K562 (cell line): ENCODE measurements at regions not wholly inside any gene's neighbourhood (a gene's known extent, or its start where the extent isn't known, plus 50 kb on each side); places are given as distances from the start of the nearest gene placed in this dataset.

Source experiments
- ATAC-seq: fragments of 200-7000 bp; cut with Tn5 transposase; 3 replicates; pipeline ENCODE4 v1.9.1; 2020; ENCODE audit warnings: moderate library complexity
- BruUV-seq: library from RNA; stranded (reverse); fragments of 400-500 nt; replicated peaks from 2 replicates; lab custom pipeline; 2021; lab: Mats Ljungman, UMichigan
- CTCF ChIA-PET: fragments of 300-600 bp; formaldehyde crosslinking; extraction: SDS; loops from one replicate; lab custom pipeline; 2021; ENCODE audit warnings: low intra/inter-chr PET ratio; lab: Yijun Ruan, JAX
- POLR2A ChIA-PET: fragments of 300-600, 350-650 bp; sonication (Branson Sonifier 250); formaldehyde crosslinking; extraction: SDS; loops from one replicate; lab custom pipeline; 2021; ENCODE audit warnings: antibody characterized with exemption, inconsistent platforms; lab: Yijun Ruan, JAX
- DNase-seq, 4 experiments: peaks; one replicate each; pipeline versions ENCODE4 v3.0.0 to v3.0.0-alpha.2; 2011 to 2018; ENCODE audit warnings: low spot score in 3 of 4, mixed read lengths in 3 of 4; ENCODE audit errors: extremely low read depth in 1 of 4
- FAIRE-seq: peaks from 2 replicates; lab custom pipeline; 2011; peaks lifted over from hg19 to GRCh38; lab: Jason Lieb, UNC
- H2AFZ ChIP-seq: 2 replicates; pipeline ENCODE4 v1.6.0; 2011; ENCODE audit warnings: low read depth, low read length, control low read depth, inconsistent platforms
- H3K27ac ChIP-seq: fragments of 200-600 bp; 3 replicates; pipeline ENCODE4 v1.8.0; 2011; ENCODE audit warnings: low read depth, mild to moderate bottlenecking, control low read depth, inconsistent platforms, low read length, moderate library complexity, mixed read lengths; ENCODE audit errors: extremely low read depth
- H3K27me3 ChIP-seq, 2 experiments: fragments of 300-600 bp in 1 of 2; 2 replicates in 1 of 2; 3 replicates in 1 of 2; pipeline versions ENCODE4 v1.6.0 to v1.8.0; 2011; ENCODE audit warnings: inconsistent platforms in 2 of 2, low read length in 2 of 2, mild to moderate bottlenecking in 1 of 2, mixed read lengths in 1 of 2, moderate library complexity in 1 of 2; ENCODE audit not compliant: control insufficient read depth in 2 of 2, insufficient read depth in 2 of 2
- H3K36me3 ChIP-seq: fragments of 300-600 bp; 3 replicates; pipeline ENCODE4 v1.8.0; 2011; ENCODE audit warnings: mild to moderate bottlenecking, low read length, inconsistent platforms; ENCODE audit not compliant: control insufficient read depth, insufficient read depth
- H3K4me1 ChIP-seq, 2 experiments: fragments of 200-600 bp in 1 of 2; replicated peaks in 1 of 2; 2 replicates in 1 of 2; 3 replicates in 1 of 2; pipeline versions ENCODE4 v1.5.1 to v1.8.0; 2011; ENCODE audit warnings: inconsistent platforms in 2 of 2, low read length in 2 of 2, mild to moderate bottlenecking in 1 of 2, mixed read lengths in 1 of 2, moderate library complexity in 1 of 2; ENCODE audit not compliant: control insufficient read depth in 2 of 2, insufficient read depth in 2 of 2
- H3K4me2 ChIP-seq: 2 replicates; pipeline ENCODE4 v1.6.1; 2011; ENCODE audit warnings: low read length, control low read depth, inconsistent platforms, mixed read lengths; ENCODE audit not compliant: insufficient read depth
- H3K4me3 ChIP-seq: fragments of 200-600 bp; sonication (generic), shearing (Covaris generic); 2 replicates; pipeline ENCODE4 v1.5.1; 2016; ENCODE audit warnings: control low read depth, inconsistent platforms
- H3K79me2 ChIP-seq: fragments of 200-600 bp; 3 replicates; pipeline ENCODE4 v1.8.0; 2011; ENCODE audit warnings: low read length, inconsistent platforms; ENCODE audit not compliant: control insufficient read depth, insufficient read depth
- H3K9ac ChIP-seq, 2 experiments: 2 replicates each; pipeline versions ENCODE4 v1.6.0 to v1.6.1; 2011; ENCODE audit warnings: low read depth in 2 of 2, low read length in 2 of 2, control low read depth in 1 of 2, inconsistent platforms in 1 of 2, mild to moderate bottlenecking in 1 of 2, mixed read lengths in 1 of 2; ENCODE audit not compliant: insufficient read depth in 1 of 2
- H3K9me1 ChIP-seq: one replicate; pipeline ENCODE4 v1.6.0; 2011; ENCODE audit warnings: inconsistent platforms, mild to moderate bottlenecking, low read length, moderate library complexity; ENCODE audit not compliant: control insufficient read depth, insufficient read depth
- H3K9me3 ChIP-seq: replicated peaks from 2 replicates; pipeline ENCODE4 v1.5.1; 2011; ENCODE audit warnings: low read depth, low read length, inconsistent platforms; ENCODE audit not compliant: control insufficient read depth, insufficient read depth
- H4K20me1 ChIP-seq: replicated peaks from 2 replicates; pipeline ENCODE4 v1.6.1; 2011; ENCODE audit warnings: low read length, inconsistent platforms, mixed read lengths; ENCODE audit not compliant: control insufficient read depth, insufficient read depth
- ATF3 ChIP-seq, 2 experiments: fragments of 450-650 bp in 1 of 2; sonication (generic) in 1 of 2; formaldehyde crosslinking in 1 of 2; IDR thresholded peaks in 1 of 2; conservative IDR thresholded peaks in 1 of 2; 2 replicates each; pipeline versions ENCODE4 v1.6.1 to v1.8.1; 2016 to 2023; ENCODE audit warnings: mild to moderate bottlenecking in 2 of 2, moderate library complexity in 2 of 2, inconsistent platforms in 1 of 2, missing genetic modification reagents in 1 of 2
- BRD4 ChIP-seq: fragments of 200-600 bp; sonication (generic); IDR thresholded peaks from 2 replicates; pipeline ENCODE4 v1.6.1; 2017; ENCODE audit warnings: inconsistent platforms
- CBX5 ChIP-seq: IDR thresholded peaks from 2 replicates; pipeline ENCODE4 v1.6.1; 2014; ENCODE audit warnings: low read depth, borderline replicate concordance
- DDX20 ChIP-seq: fragments of 450-650 bp; IDR thresholded peaks from 2 replicates; pipeline ENCODE4 v1.6.1; 2016; ENCODE audit warnings: missing genetic modification characterization, low read depth, mild to moderate bottlenecking, missing compliant biosample characterization, moderate library complexity
- JUND ChIP-seq, 2 experiments: IDR thresholded peaks; 2 replicates in 1 of 2; 3 replicates in 1 of 2; pipeline ENCODE4 v1.6.1; 2011; ENCODE audit warnings: borderline replicate concordance in 2 of 2, low read depth in 2 of 2, low read length in 2 of 2, improper control_type of control experiment in 1 of 2, missing biosample characterization in 1 of 2, missing genetic modification characterization in 1 of 2, missing genetic modification reagents in 1 of 2
- MED1 ChIP-seq: sonication (generic); formaldehyde crosslinking; IDR thresholded peaks from 2 replicates; pipeline ENCODE4 v1.8.1; 2023; ENCODE audit warnings: missing genetic modification reagents, borderline replicate concordance
- MLX ChIP-seq, 2 experiments: fragments of 450-650 bp in 1 of 2; sonication (generic) in 1 of 2; formaldehyde crosslinking; conservative IDR thresholded peaks; 2 replicates each; pipeline versions ENCODE4 v1.4.0 to v1.8.1; 2020 to 2022; ENCODE audit warnings: mild to moderate bottlenecking in 1 of 2, missing genetic modification reagents in 1 of 2
- PCBP1 ChIP-seq: fragments of 200-400 bp; formaldehyde crosslinking; IDR thresholded peaks from 2 replicates; pipeline ENCODE4 v1.6.1; 2018; ENCODE audit warnings: mild to moderate bottlenecking, low read depth, low read length; ENCODE audit not compliant: poor library complexity, severe bottlenecking
- RHOXF2B ChIP-seq: fragments of 250-450 bp; sonication (Bioruptor Pico); conservative IDR thresholded peaks from 2 replicates; pipeline ENCODE4 v1.5.1; 2021
- TARDBP ChIP-seq: fragments of 450-650 bp; IDR thresholded peaks from 2 replicates; pipeline ENCODE4 v1.6.1; 2016
- ZC3H11A ChIP-seq: IDR thresholded peaks from 2 replicates; pipeline ENCODE4 v1.6.1; 2012; ENCODE audit warnings: low read depth, low read length, improper control_type of control experiment
- ZNF263 ChIP-seq: sonication (generic); formaldehyde crosslinking; IDR thresholded peaks from 2 replicates; pipeline ENCODE4 v1.8.0; 2022; ENCODE audit warnings: mild to moderate bottlenecking, missing genetic modification reagents, borderline replicate concordance
- ZNF445 ChIP-seq: fragments of 250-450 bp; sonication (Bioruptor Pico); IDR thresholded peaks from 2 replicates; pipeline ENCODE4 v1.4.0; 2020; ENCODE audit warnings: low read depth, mild to moderate bottlenecking, moderate library complexity
- ZNF707 ChIP-seq: fragments of 250-450 bp; sonication (Bioruptor Pico); conservative IDR thresholded peaks from 2 replicates; pipeline ENCODE4 v1.8.0; 2022; ENCODE audit warnings: inconsistent platforms, mild to moderate bottlenecking, moderate library complexity
- WGBS: fragments of 100-300 bp; shearing (Covaris generic); methylation state at CpG from one replicate; pipeline ENCODE4 v1.1.6; 2016; ENCODE audit warnings: low coverage, mixed read lengths; ENCODE audit not compliant: insufficient coverage; ENCODE audit errors: missing lambda C conversion rate; 5-methylcytosine and 5-hydroxymethylcytosine counted together
- in situ Hi-C: fragments of 300-500 bp; cut with MboI; formaldehyde crosslinking; loops from 4 replicates; pipeline ENCODE4 v1.15.0; 2018; ENCODE audit warnings: inconsistent platforms, mixed read lengths
- intact Hi-C: fragments of 100-400 bp; cut with micrococcal nuclease; formaldehyde crosslinking; loops from 2 replicates; pipeline ENCODE4 v1.14.2; 2022
- TF ChIP-seq, protein P1 (sequence below): fragments of 250-450 bp; sonication (Bioruptor Pico); IDR thresholded peaks from 2 replicates; pipeline ENCODE4 v1.8.0; 2022; ENCODE audit warnings: inconsistent platforms, mild to moderate bottlenecking, moderate library complexity, borderline replicate concordance

DNA sequence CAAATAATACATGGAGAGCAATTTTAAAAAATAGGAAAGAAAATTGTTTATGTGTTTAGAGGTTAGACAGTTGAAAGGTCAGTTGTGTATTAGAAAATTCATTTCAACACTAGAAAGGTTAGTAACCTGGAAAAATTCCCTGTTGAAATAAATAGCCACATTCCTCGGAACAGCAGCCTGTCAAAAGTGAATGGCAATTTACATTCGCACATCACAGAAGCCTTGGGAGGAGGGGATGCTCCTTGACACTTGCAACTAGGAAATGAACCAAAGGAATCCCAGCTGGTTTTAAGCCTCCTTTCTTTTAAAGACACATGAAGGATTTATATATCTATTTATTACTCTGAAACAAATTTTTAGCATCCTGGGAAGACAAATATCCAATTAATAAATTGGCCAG lies 653.5 kb upstream of the LRRTM4 start:
- no peaks in the 10 kb centered on the region for H3K79me2 ChIP-seq
- ATAC-seq (no peak), FAIRE-seq (no peak), DNase-seq (no peak)
- in situ Hi-C loops = no loop called here
- ChIA-PET POLR2A (interaction anchor here (0.6 kb wide), 1 partner anchor 29 kb away, joined by 3 read pairs; no protein-coding TSS in a partner anchor), CTCF (no interaction called here)
- no peak overlapping the region for H3K4me3 ChIP-seq
- WGBS = 33% methylated on average over 2 of the region's 2 CpGs
- no TSS peak for BruUV-seq
- no peaks in the 10 kb centered on the region for H3K9me1 ChIP-seq
- no peaks in the 10 kb centered on the region for H3K36me3 ChIP-seq
- H3K4me2 ChIP-seq = no peak overlapping the region
- intact Hi-C loops = no loop called here
- no peaks in the 10 kb centered on the region for H3K27me3 ChIP-seq
- H3K9me3 ChIP-seq = no peaks in the 10 kb centered on the region
- no peak overlapping the region for H3K27ac ChIP-seq
- TF ChIP-seq PCBP1 = no peak
- TF ChIP-seq TARDBP = no peak
- TF ChIP-seq JUND (IDR thresholded peaks at IDR 0.05; ENCODE audit: borderline replicate concordance, low read depth, low read length) = no peak
- TF ChIP-seq JUND (tag; IDR thresholded peaks at IDR 0.05; ENCODE audit: borderline replicate concordance, low read depth, low read length) = no peak
- no peak for TF ChIP-seq ZNF445 (CRISPR knock-in tag)
- no peak for TF ChIP-seq MLX (CRISPR knock-in tag; conservative IDR thresholded peaks at IDR 0.05)
- no peak for TF ChIP-seq DDX20 (tag)
- no peak for TF ChIP-seq ZC3H11A
- TF ChIP-seq, protein P1, sequence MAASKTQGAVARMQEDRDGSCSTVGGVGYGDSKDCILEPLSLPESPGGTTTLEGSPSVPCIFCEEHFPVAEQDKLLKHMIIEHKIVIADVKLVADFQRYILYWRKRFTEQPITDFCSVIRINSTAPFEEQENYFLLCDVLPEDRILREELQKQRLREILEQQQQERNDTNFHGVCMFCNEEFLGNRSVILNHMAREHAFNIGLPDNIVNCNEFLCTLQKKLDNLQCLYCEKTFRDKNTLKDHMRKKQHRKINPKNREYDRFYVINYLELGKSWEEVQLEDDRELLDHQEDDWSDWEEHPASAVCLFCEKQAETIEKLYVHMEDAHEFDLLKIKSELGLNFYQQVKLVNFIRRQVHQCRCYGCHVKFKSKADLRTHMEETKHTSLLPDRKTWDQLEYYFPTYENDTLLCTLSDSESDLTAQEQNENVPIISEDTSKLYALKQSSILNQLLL = no peak
- no peak for TF ChIP-seq ZNF263 (CRISPR knock-in tag)
- no peak for TF ChIP-seq MED1 (CRISPR knock-in tag)
- TF ChIP-seq CBX5 = no peak
- TF ChIP-seq BRD4 = no peak
- no peak for TF ChIP-seq ATF3 (IDR thresholded peaks at IDR 0.05)
- no peak for TF ChIP-seq ATF3 (CRISPR knock-in tag; conservative IDR thresholded peaks at IDR 0.05)
- no peak for TF ChIP-seq RHOXF2B (CRISPR knock-in tag)
- no peak for TF ChIP-seq ZNF707 (CRISPR knock-in tag)
- H3K4me1 ChIP-seq = no peaks in the 10 kb centered on the region
- H2AFZ ChIP-seq = no peak overlapping the region
- H3K9ac ChIP-seq = no peak overlapping the region
- no peaks in the 10 kb centered on the region for H4K20me1 ChIP-seq
